H1 (cell line): ENCODE measurements at regions not wholly inside any gene's neighbourhood (a gene's known extent, or its start where the extent isn't known, plus 50 kb on each side); places are given as distances from the start of the nearest gene placed in this dataset.

Experiments used
- CTCF ChIA-PET: fragments of 300-600 bp; sonication (Branson Sonifier 250); formaldehyde crosslinking; loops from one replicate; lab custom pipeline; 2021; ENCODE audit not compliant: partially characterized antibody; lab: Charles Lee
- POLR2A ChIA-PET: fragments of 300-600 bp; sonication (Branson Sonifier 250); formaldehyde crosslinking; loops from one replicate; lab custom pipeline; 2021; ENCODE audit warnings: inconsistent platforms; ENCODE audit not compliant: partially characterized antibody; lab: Charles Lee
- DNase-seq, 2 experiments: peaks; one replicate each; pipeline versions ENCODE4 v3.0.0 to v3.0.0-alpha.2; 2010 to 2022; ENCODE audit warnings: low spot score in 2 of 2, low read depth in 1 of 2, mixed read lengths in 1 of 2
- FAIRE-seq: peaks from 2 replicates; lab custom pipeline; 2011; peaks lifted over from hg19 to GRCh38; lab: Jason Lieb, UNC
- H2AFZ ChIP-seq: 2 replicates; pipeline ENCODE4 v1.8.1; 2012; ENCODE audit warnings: low read length, inconsistent platforms
- H2AK5ac ChIP-seq: 2 replicates; pipeline ENCODE4 v1.6.1; 2013; ENCODE audit warnings: low read depth, low read length
- H2BK120ac ChIP-seq: replicated peaks from 2 replicates; pipeline ENCODE3; 2013; ENCODE audit warnings: low read depth, low read length, inconsistent platforms
- H2BK12ac ChIP-seq: 2 replicates; pipeline ENCODE4 v1.6.1; 2013; ENCODE audit warnings: low read depth, low read length
- H2BK15ac ChIP-seq: 2 replicates; pipeline ENCODE4 v1.6.1; 2013; ENCODE audit warnings: low read length
- H2BK20ac ChIP-seq: 2 replicates; pipeline ENCODE4 v1.6.1; 2013; ENCODE audit warnings: low read length
- H2BK5ac ChIP-seq: 2 replicates; pipeline ENCODE4 v1.6.1; 2013; ENCODE audit warnings: low read depth, low read length
- H3K14ac ChIP-seq: 2 replicates; pipeline ENCODE4 v1.6.1; 2013; ENCODE audit warnings: inconsistent platforms; ENCODE audit not compliant: insufficient read length
- H3K18ac ChIP-seq: 2 replicates; pipeline ENCODE4 v1.6.1; 2013; ENCODE audit warnings: low read length; ENCODE audit errors: extremely low read depth
- H3K23ac ChIP-seq: 2 replicates; pipeline ENCODE4 v1.6.1; 2013; ENCODE audit warnings: inconsistent platforms; ENCODE audit not compliant: insufficient read length
- H3K23me2 ChIP-seq: 2 replicates; pipeline ENCODE4 v1.6.1; 2013; ENCODE audit warnings: low read depth, low read length
- H3K27ac ChIP-seq: 2 replicates; pipeline ENCODE4 v1.6.1; 2011; ENCODE audit warnings: low read depth, low read length, inconsistent platforms
- H3K27me3 ChIP-seq, 4 experiments: replicated peaks in 1 of 4; 1 replicate in 1 of 4; 2 replicates in 3 of 4; pipeline versions ENCODE4 v1.6.1 to v1.8.1; 2011 to 2013; ENCODE audit warnings: low read length in 3 of 4, mild to moderate bottlenecking in 3 of 4, inconsistent platforms in 2 of 4, mixed read lengths in 2 of 4, moderate library complexity in 1 of 4; ENCODE audit not compliant: control insufficient read depth in 3 of 4, insufficient read depth in 3 of 4; ENCODE audit errors: extremely low read depth in 1 of 4
- H3K36me3 ChIP-seq, 4 experiments: 2 replicates each; pipeline versions ENCODE4 v1.6.1 to v1.8.1; 2011 to 2013; ENCODE audit warnings: mild to moderate bottlenecking in 4 of 4, low read length in 3 of 4, moderate library complexity in 2 of 4, control low read depth in 1 of 4, inconsistent platforms in 1 of 4; ENCODE audit not compliant: insufficient read depth in 4 of 4, control insufficient read depth in 2 of 4
- H3K4ac ChIP-seq: replicated peaks from 2 replicates; pipeline ENCODE3; 2013; ENCODE audit warnings: low read length, low read depth, mixed read lengths, inconsistent platforms; ENCODE audit not compliant: insufficient read length
- H3K4me1 ChIP-seq, 4 experiments: replicated peaks in 1 of 4; 1 replicate in 1 of 4; 2 replicates in 3 of 4; pipeline versions ENCODE4 v1.6.1 to v1.8.1; 2011 to 2013; ENCODE audit warnings: low read length in 3 of 4, inconsistent platforms in 2 of 4, mixed read lengths in 1 of 4; ENCODE audit not compliant: insufficient read depth in 4 of 4, control insufficient read depth in 3 of 4
- H3K4me2 ChIP-seq, 2 experiments: 2 replicates each; pipeline versions ENCODE4 v1.6.1 to v1.8.1; 2011 to 2013; ENCODE audit warnings: low read depth in 2 of 2, low read length in 2 of 2, control low read depth in 1 of 2, inconsistent platforms in 1 of 2, mild to moderate bottlenecking in 1 of 2; ENCODE audit not compliant: insufficient read depth in 1 of 2
- H3K4me3 ChIP-seq, 4 experiments: fragments of 200-600, 300-600 bp in 1 of 4; sonication (generic), shearing (Covaris generic), sonication (Bioruptor Twin) in 1 of 4; 2 replicates each; pipeline versions ENCODE4 v1.5.1 to v1.8.1; 2011 to 2016; ENCODE audit warnings: low read length in 4 of 4, low read depth in 3 of 4, control low read depth in 2 of 4, inconsistent platforms in 2 of 4, mild to moderate bottlenecking in 2 of 4, mixed read lengths in 1 of 4, moderate library complexity in 1 of 4; ENCODE audit not compliant: insufficient read depth in 2 of 4; ENCODE audit errors: extremely low read depth in 1 of 4
- H3K56ac ChIP-seq: replicated peaks from 2 replicates; pipeline ENCODE3; 2013; ENCODE audit warnings: low read depth, mild to moderate bottlenecking, mixed read lengths, low read length, inconsistent platforms; ENCODE audit not compliant: insufficient read length
- H3K79me1 ChIP-seq: 2 replicates; pipeline ENCODE4 v1.6.1; 2013; ENCODE audit warnings: low read depth, low read length, control low read depth
- H3K79me2 ChIP-seq, 2 experiments: 2 replicates each; pipeline versions ENCODE4 v1.6.1 to v1.8.1; 2012 to 2013; ENCODE audit warnings: low read length in 2 of 2, mild to moderate bottlenecking in 2 of 2, inconsistent platforms in 1 of 2; ENCODE audit not compliant: insufficient read depth in 2 of 2, control insufficient read depth in 1 of 2
- H3K9ac ChIP-seq, 4 experiments: replicated peaks in 1 of 4; 1 replicate in 1 of 4; 2 replicates in 3 of 4; pipeline versions ENCODE4 v1.6.1 to v1.8.1; 2011 to 2013; ENCODE audit warnings: low read depth in 3 of 4, low read length in 3 of 4, control low read depth in 2 of 4, mild to moderate bottlenecking in 2 of 4, moderate library complexity in 2 of 4, inconsistent platforms in 1 of 4; ENCODE audit errors: extremely low read depth in 1 of 4
- H3K9me3 ChIP-seq, 2 experiments: 2 replicates each; pipeline versions ENCODE4 v1.6.1 to v1.8.1; 2012 to 2013; ENCODE audit warnings: mild to moderate bottlenecking in 2 of 2, moderate library complexity in 2 of 2, control low read depth in 1 of 2, inconsistent platforms in 1 of 2, low read depth in 1 of 2, low read length in 1 of 2, mixed read lengths in 1 of 2; ENCODE audit not compliant: insufficient read depth in 2 of 2
- H4K20me1 ChIP-seq, 2 experiments: replicated peaks in 1 of 2; 2 replicates each; pipeline versions ENCODE3 to v1.8.1; 2011 to 2013; ENCODE audit warnings: inconsistent platforms in 2 of 2, low read length in 2 of 2, mild to moderate bottlenecking in 1 of 2; ENCODE audit not compliant: insufficient read depth in 2 of 2, control insufficient read depth in 1 of 2
- H4K5ac ChIP-seq: 2 replicates; pipeline ENCODE4 v1.6.1; 2013; ENCODE audit warnings: low read length, low read depth, mixed read lengths, inconsistent platforms; ENCODE audit not compliant: insufficient read length
- H4K8ac ChIP-seq: 2 replicates; pipeline ENCODE4 v1.8.0; 2013; ENCODE audit warnings: mild to moderate bottlenecking, moderate library complexity, low read length, inconsistent platforms; ENCODE audit not compliant: insufficient read depth; ENCODE audit errors: extremely low read depth
- H4K91ac ChIP-seq: replicated peaks from 2 replicates; pipeline ENCODE3; 2013; ENCODE audit warnings: low read length, mixed read lengths, inconsistent platforms; ENCODE audit not compliant: insufficient read length
- CHD1 ChIP-seq: IDR thresholded peaks from 2 replicates; pipeline ENCODE4 v1.6.1; 2012; ENCODE audit warnings: low read depth, low read length, improper control_type of control experiment
- E2F6 ChIP-seq: IDR thresholded peaks from 2 replicates; pipeline ENCODE4 v1.6.1; 2012; ENCODE audit warnings: inconsistent platforms
- KDM1A ChIP-seq: fragments of 200-600, 300-600 bp; sonication (generic); IDR thresholded peaks from 2 replicates; pipeline ENCODE4 v1.7.1; 2016; ENCODE audit warnings: mild to moderate bottlenecking, low read length, borderline replicate concordance
- KDM5A ChIP-seq: fragments of 200-600 bp; IDR thresholded peaks from 2 replicates; pipeline ENCODE4 v1.7.1; 2012; ENCODE audit warnings: mild to moderate bottlenecking, low read length, inconsistent platforms, mixed read lengths
- NANOG ChIP-seq: IDR thresholded peaks from 2 replicates; pipeline ENCODE4 v1.6.1; 2011; ENCODE audit warnings: low read length, low read depth, mild to moderate bottlenecking, inconsistent platforms; ENCODE audit not compliant: insufficient read depth, poor library complexity, severe bottlenecking
- PHF8 ChIP-seq: fragments of 200-600 bp; sonication (generic); conservative IDR thresholded peaks from 2 replicates; pipeline ENCODE4 v1.7.1; 2012; ENCODE audit warnings: low read depth, mild to moderate bottlenecking, inconsistent platforms, low read length, moderate library complexity
- POLR2A ChIP-seq, 2 experiments: IDR thresholded peaks; 1 replicate in 1 of 2; 2 replicates in 1 of 2; pipeline ENCODE4 v1.6.1; 2011; ENCODE audit warnings: low read depth in 2 of 2, low read length in 2 of 2, mild to moderate bottlenecking in 2 of 2; ENCODE audit errors: control extremely low read depth in 1 of 2
- POU5F1 ChIP-seq: IDR thresholded peaks from 2 replicates; pipeline ENCODE4 v1.6.1; 2011; ENCODE audit warnings: low read depth, mild to moderate bottlenecking, low read length, moderate library complexity
- RAD21 ChIP-seq, 2 experiments: IDR thresholded peaks in 1 of 2; conservative IDR thresholded peaks in 1 of 2; 2 replicates each; pipeline ENCODE4 v1.6.1; 2011; ENCODE audit warnings: low read depth in 2 of 2, low read length in 2 of 2, improper control_type of control experiment in 1 of 2, inconsistent platforms in 1 of 2, mild to moderate bottlenecking in 1 of 2, moderate library complexity in 1 of 2
- RBBP5 ChIP-seq: IDR thresholded peaks from 2 replicates; pipeline ENCODE4 v1.7.1; 2012; ENCODE audit warnings: low read depth, mild to moderate bottlenecking, inconsistent platforms, low read length, moderate library complexity, borderline replicate concordance
- WGBS, 2 experiments: shearing (Covaris generic) in 1 of 2; methylation state at CpG; one replicate each; pipeline versions ENCODE4 v1.1.6 to v1.1.7; 2013 to 2015; ENCODE audit warnings: low lambda C conversion rate in 2 of 2, mixed read lengths in 2 of 2, inconsistent platforms in 1 of 2, low coverage in 1 of 2, missing lambda C conversion rate in 1 of 2; ENCODE audit not compliant: insufficient replicate concordance in 2 of 2, insufficient coverage in 1 of 2, insufficient read length in 1 of 2; ENCODE audit errors: extremely low coverage in 1 of 2, missing lambda C conversion rate in 1 of 2; 5-methylcytosine and 5-hydroxymethylcytosine counted together

GRCh38 chr14:43579671-43580070 is 927.4 kb downstream of the FSCB start:
- H2AFZ ChIP-seq: no peak overlapping the region
- no peak overlapping the region for H2BK20ac ChIP-seq
- POLR2A ChIA-PET: no interaction called here
- H2BK12ac ChIP-seq: no peak overlapping the region
- no peak overlapping the region for H3K23ac ChIP-seq
- H3K4me1 ChIP-seq: no peaks in the 10 kb centered on the region
- H2BK15ac ChIP-seq: no peak overlapping the region
- no peak overlapping the region for H2AK5ac ChIP-seq
- H3K79me2 ChIP-seq: no peaks in the 10 kb centered on the region
- H4K91ac ChIP-seq: no peak overlapping the region
- no peak overlapping the region for H3K4me3 ChIP-seq
- no peak overlapping the region for H3K14ac ChIP-seq
- H3K18ac ChIP-seq: no peak overlapping the region
- H3K56ac ChIP-seq: no peak overlapping the region
- H3K23me2 ChIP-seq: no peaks in the 10 kb centered on the region
- no peak overlapping the region for H4K8ac ChIP-seq
- H3K79me1 ChIP-seq: no peaks in the 10 kb centered on the region
- CTCF ChIA-PET: no interaction called here
- 92% methylated on average over 2 of the region's 2 CpGs; no CpG with 5 or more reads in 1 of the 2 experiments for WGBS, 2 experiments
- no peak overlapping the region for H3K4ac ChIP-seq
- H2BK120ac ChIP-seq: no peak overlapping the region
- H3K9ac ChIP-seq: no peak overlapping the region
- peaks cover 4 to 11% of the 10 kb centered on the region in 2 experiments; a peak in 1 of 4 replicates for H3K9me3 ChIP-seq
- no peaks in the 10 kb centered on the region for H3K27me3 ChIP-seq
- H3K36me3 ChIP-seq: no peaks in the 10 kb centered on the region
- DNase-seq (no peak), FAIRE-seq (no peak)
- H2BK5ac ChIP-seq: no peak overlapping the region
- no peak overlapping the region for H4K5ac ChIP-seq
- H3K27ac ChIP-seq: no peak overlapping the region
- no peaks in the 10 kb centered on the region for H4K20me1 ChIP-seq
- H3K4me2 ChIP-seq: no peak overlapping the region
- TF ChIP-seq PHF8: no peak
- no peak for TF ChIP-seq E2F6
- no peak for TF ChIP-seq RAD21 (IDR thresholded peaks at IDR 0.05 in 1 of 2, conservative IDR thresholded peaks at IDR 0.05 in 1 of 2; ENCODE audit: low read depth in 2 of 2, low read length in 2 of 2)
- TF ChIP-seq CHD1: no peak
- no peak for TF ChIP-seq KDM5A
- no peak for TF ChIP-seq RBBP5
- TF ChIP-seq POLR2A (IDR thresholded peaks at IDR 0.05; ENCODE audit: control extremely low read depth in 1 of 2, low read depth in 2 of 2, low read length in 2 of 2): no peak
- TF ChIP-seq NANOG: no peak
- TF ChIP-seq POU5F1: no peak
- TF ChIP-seq KDM1A: no peak
